Neural progenitor cell (in vitro differentiated cells): ENCODE measurements at regions not wholly inside any gene's neighbourhood (a gene's known extent, or its start where the extent isn't known, plus 50 kb on each side); places are given as distances from the start of the nearest gene placed in this dataset.

Experiments used
- DNase-seq: peaks from one replicate; pipeline ENCODE4 v3.0.0-alpha.2; 2016; ENCODE audit warnings: low spot score
- H2AFZ ChIP-seq: fragments of 200-600 bp; sonication (generic); replicated peaks from 2 replicates; pipeline ENCODE4 v1.6.1; 2016; ENCODE audit warnings: antibody characterized with exemption
- H3F3A ChIP-seq: fragments of 200-600 bp; sonication (generic); 2 replicates; pipeline ENCODE4 v1.6.1; 2016; ENCODE audit warnings: antibody characterized with exemption, low read depth
- H3K27ac ChIP-seq: fragments of 200-600 bp; sonication (generic); 2 replicates; pipeline ENCODE4 v1.5.1; 2016; ENCODE audit warnings: mild to moderate bottlenecking
- H3K27me3 ChIP-seq: fragments of 200-600 bp; sonication (generic); 2 replicates; pipeline ENCODE4 v1.6.1; 2016; ENCODE audit warnings: mild to moderate bottlenecking, moderate library complexity
- H3K36me3 ChIP-seq: fragments of 200-600 bp; sonication (generic); 2 replicates; pipeline ENCODE4 v1.5.1; 2016
- H3K4me1 ChIP-seq: fragments of 200-600 bp; sonication (generic); 2 replicates; pipeline ENCODE4 v1.6.1; 2016; ENCODE audit warnings: mixed run types
- H3K4me2 ChIP-seq: fragments of 200-600 bp; sonication (generic); 2 replicates; pipeline ENCODE4 v1.6.1; 2016
- H3K4me3 ChIP-seq: fragments of 200-600 bp; sonication (generic); 2 replicates; pipeline ENCODE4 v1.5.1; 2016
- H3K79me2 ChIP-seq: fragments of 200-600 bp; sonication (generic); 2 replicates; pipeline ENCODE4 v1.6.1; 2016; ENCODE audit warnings: low read depth
- H3K9ac ChIP-seq: fragments of 200-600 bp; sonication (generic); 2 replicates; pipeline ENCODE4 v1.6.1; 2016
- H3K9me3 ChIP-seq: fragments of 200-600 bp; sonication (generic); 2 replicates; pipeline ENCODE4 v1.5.1; 2016; ENCODE audit warnings: low read depth
- H4K20me1 ChIP-seq: fragments of 200-600 bp; sonication (generic); 2 replicates; pipeline ENCODE4 v1.6.1; 2016; ENCODE audit warnings: low read depth
- H3K27ac Mint-ChIP-seq: 3 replicates; pipeline ENCODE4 v1.8.0; 2021; ENCODE audit warnings: mixed read lengths
- H3K27me3 Mint-ChIP-seq: 2 replicates; pipeline ENCODE4 v1.8.0; 2022; ENCODE audit warnings: low read depth, mild to moderate bottlenecking, inconsistent platforms, moderate library complexity, mixed read lengths; ENCODE audit not compliant: insufficient read depth
- H3K36me3 Mint-ChIP-seq: 3 replicates; pipeline ENCODE4 v1.8.0; 2021; ENCODE audit warnings: mixed read lengths
- H3K4me1 Mint-ChIP-seq: 3 replicates; pipeline ENCODE4 v1.8.0; 2021; ENCODE audit warnings: mixed read lengths
- H3K4me3 Mint-ChIP-seq: 3 replicates; pipeline ENCODE4 v1.8.0; 2021; ENCODE audit warnings: mild to moderate bottlenecking, moderate library complexity, mixed read lengths
- H3K9me3 Mint-ChIP-seq: 3 replicates; pipeline ENCODE4 v1.8.0; 2020; ENCODE audit warnings: mixed read lengths
- CTCF ChIP-seq: fragments of 200-600 bp; sonication (generic); IDR thresholded peaks from 2 replicates; pipeline ENCODE4 v1.5.1; 2017; ENCODE audit warnings: antibody characterized with exemption, mild to moderate bottlenecking
- EZH2 ChIP-seq: fragments of 200-600 bp; sonication (generic); IDR thresholded peaks from 2 replicates; pipeline ENCODE4 v1.6.1; 2017; ENCODE audit warnings: antibody characterized with exemption, mild to moderate bottlenecking, moderate library complexity
- EZH2phosphoT487 ChIP-seq: fragments of 200-600 bp; sonication (generic); IDR thresholded peaks from 2 replicates; pipeline ENCODE4 v1.6.1; 2017; ENCODE audit warnings: antibody characterized with exemption

GRCh38 chr20:50348096-50348495 lies 157.5 kb downstream of the CEBPB start:
- no peaks in the 10 kb centered on the region for H3K27me3 ChIP-seq
- H3K4me1 Mint-ChIP-seq: peaks cover 2% of the 10 kb centered on the region
- H3K4me3 ChIP-seq: no peak overlapping the region
- no peaks in the 10 kb centered on the region for H3K9me3 ChIP-seq
- no peak overlapping the region for H3K4me3 Mint-ChIP-seq
- H3F3A ChIP-seq: no peaks in the 10 kb centered on the region
- no peak overlapping the region for H3K27ac Mint-ChIP-seq
- H3K36me3 ChIP-seq: no peaks in the 10 kb centered on the region
- no peak overlapping the region for H3K4me2 ChIP-seq
- H3K4me1 ChIP-seq: no peaks in the 10 kb centered on the region
- TF ChIP-seq EZH2phosphoT487 (no peak), CTCF (no peak), EZH2 (no peak)
- no peak for DNase-seq
- H3K9me3 Mint-ChIP-seq: no peaks in the 10 kb centered on the region
- H3K9ac ChIP-seq: no peak overlapping the region
- no peaks in the 10 kb centered on the region for H3K36me3 Mint-ChIP-seq
- peaks cover 7% of the 10 kb centered on the region for H3K27me3 Mint-ChIP-seq
- no peak overlapping the region for H2AFZ ChIP-seq
- no peaks in the 10 kb centered on the region for H4K20me1 ChIP-seq
- H3K27ac ChIP-seq: no peak overlapping the region
- no peaks in the 10 kb centered on the region for H3K79me2 ChIP-seq

GRCh38 chr20:50350510-50351249 lies 159.5 kb upstream of the PTPN1 start:
- no peak for DNase-seq

GRCh38 chr20:50351541-50351940 lies 158.6 kb upstream of the PTPN1 start:
- Mint-ChIP-seq H3K27me3 (peaks cover 7% of the 10 kb centered on the region), H3K4me3 (no peak overlapping the region), H3K36me3 (no peaks in the 10 kb centered on the region), H3K9me3 (no peaks in the 10 kb centered on the region), H3K4me1 (peaks cover 11% of the 10 kb centered on the region), H3K27ac (no peak overlapping the region)
- Histone ChIP-seq H4K20me1 (no peaks in the 10 kb centered on the region), H3K4me1 (no peaks in the 10 kb centered on the region), H2AFZ (no peak overlapping the region), H3K27ac (no peak overlapping the region), H3K4me2 (no peak overlapping the region), H3K9ac (no peak overlapping the region), H3K79me2 (no peaks in the 10 kb centered on the region), H3K27me3 (no peaks in the 10 kb centered on the region), H3K9me3 (no peaks in the 10 kb centered on the region), H3F3A (no peaks in the 10 kb centered on the region), H3K36me3 (no peaks in the 10 kb centered on the region), H3K4me3 (no peak overlapping the region)
- DNase-seq: no peak
- TF ChIP-seq EZH2phosphoT487 (no peak), EZH2 (no peak), CTCF (no peak)

More at GRCh38 chr20:50350510-50351249, 159.5 kb upstream of the PTPN1 start:
- H3F3A ChIP-seq: no peaks in the 10 kb centered on the region
- no peaks in the 10 kb centered on the region for H4K20me1 ChIP-seq
- H3K9me3 ChIP-seq: no peaks in the 10 kb centered on the region
- H3K36me3 Mint-ChIP-seq: no peaks in the 10 kb centered on the region
- peak overlapping the region; percentile 64 for H3K27ac Mint-ChIP-seq
- H3K9me3 Mint-ChIP-seq: no peaks in the 10 kb centered on the region
- no peak overlapping the region for H3K4me3 Mint-ChIP-seq
- no peak overlapping the region for H2AFZ ChIP-seq
- H3K9ac ChIP-seq: no peak overlapping the region
- no peak for TF ChIP-seq CTCF
- TF ChIP-seq EZH2phosphoT487: no peak
- TF ChIP-seq EZH2: no peak
- H3K79me2 ChIP-seq: no peaks in the 10 kb centered on the region
- no peak overlapping the region for H3K4me3 ChIP-seq
- peaks cover 11% of the 10 kb centered on the region for H3K4me1 Mint-ChIP-seq
- peaks cover 7% of the 10 kb centered on the region for H3K27me3 Mint-ChIP-seq
- H3K27me3 ChIP-seq: no peaks in the 10 kb centered on the region
- H3K4me2 ChIP-seq: no peak overlapping the region
- H3K27ac ChIP-seq: no peak overlapping the region
- no peaks in the 10 kb centered on the region for H3K36me3 ChIP-seq
- H3K4me1 ChIP-seq: no peaks in the 10 kb centered on the region
